OCI-LY1 (cell line): ENCODE measurements at regions not wholly inside any gene's neighbourhood (a gene's known extent, or its start where the extent isn't known, plus 50 kb on each side); places are given as distances from the start of the nearest gene placed in this dataset.

Experiments
- EZH2 ChIP-seq: fragments of 200-600 bp; sonication (generic), shearing (Covaris generic); IDR thresholded peaks from 2 replicates; pipeline ENCODE4 v1.8.0; 2017; ENCODE audit warnings: borderline replicate concordance, mixed run types, mild to moderate bottlenecking, antibody characterized with exemption, low read length, moderate library complexity, mixed read lengths
- TF ChIP-seq, protein P1 (sequence below): fragments of 200-600 bp; sonication (generic), shearing (Covaris generic); IDR thresholded peaks from 2 replicates; pipeline ENCODE4 v1.5.1; 2017; ENCODE audit warnings: mild to moderate bottlenecking, antibody characterized with exemption, low read length, moderate library complexity, mixed read lengths

DNA sequence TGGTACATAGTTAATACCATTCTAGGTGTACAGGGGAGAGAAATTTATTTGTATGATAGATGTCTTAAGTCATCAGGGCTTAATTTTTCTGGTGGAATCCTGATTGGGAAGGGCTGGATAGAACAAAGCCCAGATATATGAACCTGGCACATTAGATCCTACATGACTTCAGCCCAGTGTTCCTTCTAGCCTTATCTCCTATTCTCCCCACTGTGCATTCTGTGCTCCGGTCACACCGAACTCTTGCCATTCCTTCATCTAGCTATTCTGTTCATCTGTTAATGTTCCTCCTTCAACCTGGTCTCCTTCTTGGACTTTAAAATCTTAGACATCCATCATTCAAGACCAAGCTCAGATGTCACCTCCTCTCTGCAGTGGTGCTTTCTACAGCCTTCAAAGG lies 68.9 kb upstream of the EED start:
- TF ChIP-seq EZH2, result no peak
- TF ChIP-seq, protein P1, sequence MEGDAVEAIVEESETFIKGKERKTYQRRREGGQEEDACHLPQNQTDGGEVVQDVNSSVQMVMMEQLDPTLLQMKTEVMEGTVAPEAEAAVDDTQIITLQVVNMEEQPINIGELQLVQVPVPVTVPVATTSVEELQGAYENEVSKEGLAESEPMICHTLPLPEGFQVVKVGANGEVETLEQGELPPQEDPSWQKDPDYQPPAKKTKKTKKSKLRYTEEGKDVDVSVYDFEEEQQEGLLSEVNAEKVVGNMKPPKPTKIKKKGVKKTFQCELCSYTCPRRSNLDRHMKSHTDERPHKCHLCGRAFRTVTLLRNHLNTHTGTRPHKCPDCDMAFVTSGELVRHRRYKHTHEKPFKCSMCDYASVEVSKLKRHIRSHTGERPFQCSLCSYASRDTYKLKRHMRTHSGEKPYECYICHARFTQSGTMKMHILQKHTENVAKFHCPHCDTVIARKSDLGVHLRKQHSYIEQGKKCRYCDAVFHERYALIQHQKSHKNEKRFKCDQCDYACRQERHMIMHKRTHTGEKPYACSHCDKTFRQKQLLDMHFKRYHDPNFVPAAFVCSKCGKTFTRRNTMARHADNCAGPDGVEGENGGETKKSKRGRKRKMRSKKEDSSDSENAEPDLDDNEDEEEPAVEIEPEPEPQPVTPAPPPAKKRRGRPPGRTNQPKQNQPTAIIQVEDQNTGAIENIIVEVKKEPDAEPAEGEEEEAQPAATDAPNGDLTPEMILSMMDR, result no peak
